ENCODE measurements at regions not wholly inside any gene's neighbourhood (a gene's known extent, or its start where the extent isn't known, plus 50 kb on each side); places are given as distances from the start of the nearest gene placed in this dataset.

GRCh38 chr7:85454904-85455303 lies 268.0 kb upstream of the SEMA3D start:
- Histone ChIP-seq H3K18ac (ENCODE audit: low read length) (no peak overlapping the region), H2BK5ac (ENCODE audit: low read length) (no peak overlapping the region), H4K5ac (ENCODE audit: low read length) (no peak overlapping the region), H4K8ac (ENCODE audit: low read depth, low read length) (no peak overlapping the region), H3K56ac (ENCODE audit: low read length) (no peak overlapping the region), H2BK15ac (replicated peaks; ENCODE audit: low read depth) (no peak overlapping the region), H2AK5ac (ENCODE audit: low read length) (no peak overlapping the region), H3K4me1 (ENCODE audit: control insufficient read depth, low read depth, low read length) (no peaks in the 10 kb centered on the region), H3K9ac (ENCODE audit: low read length) (no peak overlapping the region), H3K4ac (ENCODE audit: low read depth, low read length) (no peak overlapping the region), H3K27me3 (ENCODE audit: insufficient read depth, low read length, poor library complexity) (no peaks in the 10 kb centered on the region), H3K79me1 (ENCODE audit: low read length) (no peaks in the 10 kb centered on the region), H3K36me3 (ENCODE audit: control insufficient read depth, insufficient read depth, low read length) (no peaks in the 10 kb centered on the region), H3K4me2 (ENCODE audit: low read length) (no peak overlapping the region), H3K79me2 (ENCODE audit: control insufficient read depth, insufficient read depth, low read length) (no peaks in the 10 kb centered on the region), H3K4me3 (ENCODE audit: low read length) (no peak overlapping the region), H3K27ac (ENCODE audit: low read depth, low read length) (no peak overlapping the region), H2BK120ac (ENCODE audit: low read depth, low read length) (no peak overlapping the region), H3K23ac (ENCODE audit: low read length) (no peak overlapping the region)
- DNase-seq = no peak

GRCh38 chr7:85452674-85453073 lies 265.8 kb upstream of the SEMA3D start:
- DNase-seq = no peak
- Histone ChIP-seq H3K36me3 (ENCODE audit: control insufficient read depth, insufficient read depth, low read length) (no peaks in the 10 kb centered on the region), H4K8ac (ENCODE audit: low read depth, low read length) (no peak overlapping the region), H3K56ac (ENCODE audit: low read length) (no peak overlapping the region), H3K4me3 (ENCODE audit: low read length) (no peak overlapping the region), H2BK15ac (replicated peaks; ENCODE audit: low read depth) (no peak overlapping the region), H4K5ac (ENCODE audit: low read length) (no peak overlapping the region), H3K27me3 (ENCODE audit: insufficient read depth, low read length, poor library complexity) (no peaks in the 10 kb centered on the region), H3K4ac (ENCODE audit: low read depth, low read length) (no peak overlapping the region), H2BK120ac (ENCODE audit: low read depth, low read length) (no peak overlapping the region), H2AK5ac (ENCODE audit: low read length) (no peak overlapping the region), H3K9ac (ENCODE audit: low read length) (no peak overlapping the region), H2BK5ac (ENCODE audit: low read length) (no peak overlapping the region), H3K4me2 (ENCODE audit: low read length) (no peak overlapping the region), H3K79me1 (ENCODE audit: low read length) (no peaks in the 10 kb centered on the region), H3K18ac (ENCODE audit: low read length) (no peak overlapping the region), H3K4me1 (ENCODE audit: control insufficient read depth, low read depth, low read length) (no peaks in the 10 kb centered on the region), H3K27ac (ENCODE audit: low read depth, low read length) (no peak overlapping the region), H3K23ac (ENCODE audit: low read length) (no peak overlapping the region), H3K79me2 (ENCODE audit: control insufficient read depth, insufficient read depth, low read length) (no peaks in the 10 kb centered on the region)

- Histone ChIP-seq H3K79me1 (ENCODE audit: low read length) (no peaks in the 10 kb centered on the region), H4K8ac (ENCODE audit: low read depth, low read length) (no peak overlapping the region), H2BK120ac (ENCODE audit: low read depth, low read length) (no peak overlapping the region), H3K56ac (ENCODE audit: low read length) (no peak overlapping the region), H3K4me1 (ENCODE audit: control insufficient read depth, low read depth, low read length) (no peaks in the 10 kb centered on the region), H3K27me3 (ENCODE audit: insufficient read depth, low read length, poor library complexity) (no peaks in the 10 kb centered on the region), H3K4ac (ENCODE audit: low read depth, low read length) (no peak overlapping the region), H2BK5ac (ENCODE audit: low read length) (no peak overlapping the region), H3K4me2 (ENCODE audit: low read length) (no peak overlapping the region), H3K36me3 (ENCODE audit: control insufficient read depth, insufficient read depth, low read length) (no peaks in the 10 kb centered on the region), H3K79me2 (ENCODE audit: control insufficient read depth, insufficient read depth, low read length) (no peaks in the 10 kb centered on the region), H3K4me3 (ENCODE audit: low read length) (no peak overlapping the region), H4K5ac (ENCODE audit: low read length) (no peak overlapping the region), H3K27ac (ENCODE audit: low read depth, low read length) (no peak overlapping the region), H2BK15ac (replicated peaks; ENCODE audit: low read depth) (no peak overlapping the region), H3K9ac (ENCODE audit: low read length) (no peak overlapping the region), H3K18ac (ENCODE audit: low read length) (no peak overlapping the region), H2AK5ac (ENCODE audit: low read length) (no peak overlapping the region), H3K23ac (ENCODE audit: low read length) (no peak overlapping the region)
- no CpG with 5 or more reads among the region's 3 CpGs for WGBS (ENCODE audit: extremely low coverage, insufficient coverage, low lambda C conversion rate)
- DNase-seq = no peak
Observed at GRCh38 chr7:85449478-85449877, 262.6 kb upstream of the SEMA3D start.

- WGBS (ENCODE audit: extremely low coverage, insufficient coverage, low lambda C conversion rate) = no CpG with 5 or more reads among the region's 1 CpG
- no peak overlapping the region for H3K18ac ChIP-seq (ENCODE audit: low read length)
- H3K56ac ChIP-seq (ENCODE audit: low read length) = no peak overlapping the region
- no peak for DNase-seq
- no peak overlapping the region for H3K4me3 ChIP-seq (ENCODE audit: low read length)
- no peak overlapping the region for H4K5ac ChIP-seq (ENCODE audit: low read length)
- no peak overlapping the region for H3K23ac ChIP-seq (ENCODE audit: low read length)
- H4K8ac ChIP-seq (ENCODE audit: low read depth, low read length) = no peak overlapping the region
- no peak overlapping the region for H3K27ac ChIP-seq (ENCODE audit: low read depth, low read length)
- H3K9ac ChIP-seq (ENCODE audit: low read length) = no peak overlapping the region
- no peaks in the 10 kb centered on the region for H3K36me3 ChIP-seq (ENCODE audit: control insufficient read depth, insufficient read depth, low read length)
- H3K79me2 ChIP-seq (ENCODE audit: control insufficient read depth, insufficient read depth, low read length) = no peaks in the 10 kb centered on the region
- H2BK15ac ChIP-seq (replicated peaks; ENCODE audit: low read depth) = no peak overlapping the region
- H2AK5ac ChIP-seq (ENCODE audit: low read length) = no peak overlapping the region
- no peak overlapping the region for H3K4me2 ChIP-seq (ENCODE audit: low read length)
- H3K4me1 ChIP-seq (ENCODE audit: control insufficient read depth, low read depth, low read length) = no peaks in the 10 kb centered on the region
- H2BK120ac ChIP-seq (ENCODE audit: low read depth, low read length) = no peak overlapping the region
- H3K4ac ChIP-seq (ENCODE audit: low read depth, low read length) = no peak overlapping the region
- H3K79me1 ChIP-seq (ENCODE audit: low read length) = no peaks in the 10 kb centered on the region
- no peaks in the 10 kb centered on the region for H3K27me3 ChIP-seq (ENCODE audit: insufficient read depth, low read length, poor library complexity)
- no peak overlapping the region for H2BK5ac ChIP-seq (ENCODE audit: low read length)
Observed at GRCh38 chr7:85447004-85447403, 260.1 kb upstream of the SEMA3D start.

- Histone ChIP-seq H3K23ac (ENCODE audit: low read length) (no peak overlapping the region), H2AK5ac (ENCODE audit: low read length) (no peak overlapping the region), H3K79me1 (ENCODE audit: low read length) (no peaks in the 10 kb centered on the region), H3K79me2 (ENCODE audit: control insufficient read depth, insufficient read depth, low read length) (no peaks in the 10 kb centered on the region), H3K56ac (ENCODE audit: low read length) (no peak overlapping the region), H3K4ac (ENCODE audit: low read depth, low read length) (no peak overlapping the region), H3K4me1 (ENCODE audit: control insufficient read depth, low read depth, low read length) (no peaks in the 10 kb centered on the region), H3K36me3 (ENCODE audit: control insufficient read depth, insufficient read depth, low read length) (no peaks in the 10 kb centered on the region), H2BK5ac (ENCODE audit: low read length) (no peak overlapping the region), H3K4me2 (ENCODE audit: low read length) (no peak overlapping the region), H4K8ac (ENCODE audit: low read depth, low read length) (no peak overlapping the region), H2BK15ac (replicated peaks; ENCODE audit: low read depth) (no peak overlapping the region), H3K18ac (ENCODE audit: low read length) (no peak overlapping the region), H3K9ac (ENCODE audit: low read length) (no peak overlapping the region), H2BK120ac (ENCODE audit: low read depth, low read length) (no peak overlapping the region), H3K4me3 (ENCODE audit: low read length) (no peak overlapping the region), H3K27ac (ENCODE audit: low read depth, low read length) (no peak overlapping the region), H4K5ac (ENCODE audit: low read length) (no peak overlapping the region), H3K27me3 (ENCODE audit: insufficient read depth, low read length, poor library complexity) (no peaks in the 10 kb centered on the region)
- DNase-seq = no peak
- no CpG with 5 or more reads among the region's 2 CpGs for WGBS (ENCODE audit: extremely low coverage, insufficient coverage, low lambda C conversion rate)
Observed at GRCh38 chr7:85426487-85426960, 239.7 kb upstream of the SEMA3D start.

- Histone ChIP-seq H4K5ac (ENCODE audit: low read length) (no peak overlapping the region), H3K23ac (ENCODE audit: low read length) (no peak overlapping the region), H3K9ac (ENCODE audit: low read length) (no peak overlapping the region), H3K56ac (ENCODE audit: low read length) (no peak overlapping the region), H3K27ac (ENCODE audit: low read depth, low read length) (no peak overlapping the region), H3K4me3 (ENCODE audit: low read length) (no peak overlapping the region), H3K36me3 (ENCODE audit: control insufficient read depth, insufficient read depth, low read length) (no peaks in the 10 kb centered on the region), H3K79me1 (ENCODE audit: low read length) (no peaks in the 10 kb centered on the region), H2AK5ac (ENCODE audit: low read length) (no peak overlapping the region), H2BK5ac (ENCODE audit: low read length) (no peak overlapping the region), H3K27me3 (ENCODE audit: insufficient read depth, low read length, poor library complexity) (no peaks in the 10 kb centered on the region), H3K4ac (ENCODE audit: low read depth, low read length) (no peak overlapping the region), H3K4me1 (ENCODE audit: control insufficient read depth, low read depth, low read length) (no peaks in the 10 kb centered on the region), H4K8ac (ENCODE audit: low read depth, low read length) (no peak overlapping the region), H3K18ac (ENCODE audit: low read length) (no peak overlapping the region), H3K79me2 (ENCODE audit: control insufficient read depth, insufficient read depth, low read length) (no peaks in the 10 kb centered on the region), H2BK120ac (ENCODE audit: low read depth, low read length) (no peak overlapping the region), H2BK15ac (replicated peaks; ENCODE audit: low read depth) (no peak overlapping the region), H3K4me2 (ENCODE audit: low read length) (no peak overlapping the region)
- no CpG with 5 or more reads among the region's 7 CpGs for WGBS (ENCODE audit: extremely low coverage, insufficient coverage, low lambda C conversion rate)
- no peak for DNase-seq
Observed at GRCh38 chr7:85424298-85424697, 237.4 kb upstream of the SEMA3D start.
